ENCODE measurements at regions not wholly inside any gene's neighbourhood (a gene's known extent, or its start where the extent isn't known, plus 50 kb on each side); places are given as distances from the start of the nearest gene placed in this dataset.

DNA sequence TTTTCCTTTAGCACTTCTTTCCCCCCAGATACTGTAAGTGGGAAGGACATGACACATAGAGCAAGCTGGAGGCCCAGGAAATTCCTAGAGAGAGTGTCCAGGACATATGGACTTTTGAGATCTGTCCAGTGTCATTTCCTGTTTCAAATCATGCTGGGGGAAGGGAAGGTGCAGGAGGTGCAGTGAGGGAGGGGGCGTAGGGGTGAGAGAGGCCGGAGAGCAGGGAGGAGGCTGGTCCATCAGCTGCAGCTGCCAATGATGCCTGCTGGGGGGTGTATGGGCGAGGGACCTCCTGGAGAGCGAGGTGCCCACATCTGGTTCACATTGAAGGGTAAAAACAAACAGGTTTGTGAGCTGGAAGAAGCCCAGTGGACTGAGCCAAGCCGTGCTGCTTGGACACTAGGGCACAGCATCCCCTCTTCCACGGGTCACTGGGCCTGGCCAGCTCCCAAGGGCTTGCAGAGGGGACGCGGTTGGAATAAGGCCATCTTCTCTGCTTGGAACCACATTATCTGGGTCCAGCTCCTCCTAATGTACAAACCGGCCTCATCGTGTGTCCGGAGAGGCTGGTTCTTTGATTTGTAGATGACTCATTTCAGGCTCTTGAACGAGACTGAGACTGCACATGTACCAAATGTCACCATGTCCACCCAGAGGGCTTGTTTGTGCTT, 70.4 kb upstream of the SMURF2 start (continued):
- TF ChIP-seq, protein P1, sequence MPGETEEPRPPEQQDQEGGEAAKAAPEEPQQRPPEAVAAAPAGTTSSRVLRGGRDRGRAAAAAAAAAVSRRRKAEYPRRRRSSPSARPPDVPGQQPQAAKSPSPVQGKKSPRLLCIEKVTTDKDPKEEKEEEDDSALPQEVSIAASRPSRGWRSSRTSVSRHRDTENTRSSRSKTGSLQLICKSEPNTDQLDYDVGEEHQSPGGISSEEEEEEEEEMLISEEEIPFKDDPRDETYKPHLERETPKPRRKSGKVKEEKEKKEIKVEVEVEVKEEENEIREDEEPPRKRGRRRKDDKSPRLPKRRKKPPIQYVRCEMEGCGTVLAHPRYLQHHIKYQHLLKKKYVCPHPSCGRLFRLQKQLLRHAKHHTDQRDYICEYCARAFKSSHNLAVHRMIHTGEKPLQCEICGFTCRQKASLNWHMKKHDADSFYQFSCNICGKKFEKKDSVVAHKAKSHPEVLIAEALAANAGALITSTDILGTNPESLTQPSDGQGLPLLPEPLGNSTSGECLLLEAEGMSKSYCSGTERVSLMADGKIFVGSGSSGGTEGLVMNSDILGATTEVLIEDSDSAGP (CRISPR knock-in tag; IDR thresholded peaks at IDR 0.05; ENCODE audit: borderline replicate concordance), result peak; percentile 47; the same call in 1 of the 2 replicates
- TF ChIP-seq ASH2L (IDR thresholded peaks at IDR 0.05; ENCODE audit: insufficient read length, low read depth, low read length) (no peak), ZNF589 (CRISPR knock-in tag; conservative IDR thresholded peaks at IDR 0.05) (no peak), PAF1 (CRISPR knock-in tag; IDR thresholded peaks at IDR 0.05) (no peak), ATF1 (CRISPR knock-in tag; IDR thresholded peaks at IDR 0.05) (no peak), ZFP37 (CRISPR knock-in tag; IDR thresholded peaks at IDR 0.05; ENCODE audit: borderline replicate concordance) (no peak), MIER2 (CRISPR knock-in tag; IDR thresholded peaks at IDR 0.05) (no peak), ZNF232 (CRISPR knock-in tag; IDR thresholded peaks at IDR 0.05; ENCODE audit: borderline replicate concordance) (no peak), ZNF20 (CRISPR knock-in tag; IDR thresholded peaks at IDR 0.05) (no peak), TOE1 (CRISPR knock-in tag; IDR thresholded peaks at IDR 0.05) (no peak), HNRNPUL1 (IDR thresholded peaks at IDR 0.05; ENCODE audit: low read depth, low read length) (no peak), ZNF335 (CRISPR knock-in tag; IDR thresholded peaks at IDR 0.05) (no peak), PAWR (CRISPR knock-in tag; IDR thresholded peaks at IDR 0.05; ENCODE audit: borderline replicate concordance) (no peak)
- TF ChIP-seq, protein P2, sequence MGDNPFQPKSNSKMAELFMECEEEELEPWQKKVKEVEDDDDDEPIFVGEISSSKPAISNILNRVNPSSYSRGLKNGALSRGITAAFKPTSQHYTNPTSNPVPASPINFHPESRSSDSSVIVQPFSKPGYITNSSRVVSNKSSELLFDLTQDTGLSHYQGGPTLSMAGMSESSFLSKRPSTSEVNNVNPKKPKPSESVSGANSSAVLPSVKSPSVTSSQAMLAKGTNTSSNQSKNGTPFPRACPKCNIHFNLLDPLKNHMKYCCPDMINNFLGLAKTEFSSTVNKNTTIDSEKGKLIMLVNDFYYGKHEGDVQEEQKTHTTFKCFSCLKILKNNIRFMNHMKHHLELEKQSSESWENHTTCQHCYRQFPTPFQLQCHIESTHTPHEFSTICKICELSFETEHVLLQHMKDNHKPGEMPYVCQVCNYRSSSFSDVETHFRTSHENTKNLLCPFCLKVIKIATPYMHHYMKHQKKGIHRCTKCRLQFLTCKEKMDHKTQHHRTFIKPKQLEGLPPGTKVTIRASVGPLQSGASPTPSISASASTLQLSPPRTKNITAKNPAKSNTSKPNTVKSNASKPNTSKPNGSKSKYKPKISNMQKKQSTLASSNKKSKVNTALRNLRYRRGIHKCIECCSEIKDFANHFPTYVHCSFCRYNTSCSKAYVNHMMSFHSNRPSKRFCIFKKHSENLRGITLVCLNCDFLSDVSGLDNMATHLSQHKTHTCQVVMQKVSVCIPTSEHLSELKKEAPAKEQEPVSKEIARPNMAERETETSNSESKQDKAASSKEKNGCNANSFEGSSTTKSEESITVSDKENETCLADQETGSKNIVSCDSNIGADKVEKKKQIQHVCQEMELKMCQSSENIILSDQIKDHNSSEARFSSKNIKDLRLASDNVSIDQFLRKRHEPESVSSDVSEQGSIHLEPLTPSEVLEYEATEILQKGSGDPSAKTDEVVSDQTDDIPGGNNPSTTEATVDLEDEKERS (CRISPR knock-in tag; IDR thresholded peaks at IDR 0.05), result 0 out of 2 replicates have a peak, but pooled peaks have one; percentile 35
- TF ChIP-seq, protein P3, sequence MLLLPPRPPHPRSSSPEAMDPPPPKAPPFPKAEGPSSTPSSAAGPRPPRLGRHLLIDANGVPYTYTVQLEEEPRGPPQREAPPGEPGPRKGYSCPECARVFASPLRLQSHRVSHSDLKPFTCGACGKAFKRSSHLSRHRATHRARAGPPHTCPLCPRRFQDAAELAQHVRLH (CRISPR knock-in tag; IDR thresholded peaks at IDR 0.05; ENCODE audit: borderline replicate concordance, low read depth), result no peak
- TF ChIP-seq, protein P4, sequence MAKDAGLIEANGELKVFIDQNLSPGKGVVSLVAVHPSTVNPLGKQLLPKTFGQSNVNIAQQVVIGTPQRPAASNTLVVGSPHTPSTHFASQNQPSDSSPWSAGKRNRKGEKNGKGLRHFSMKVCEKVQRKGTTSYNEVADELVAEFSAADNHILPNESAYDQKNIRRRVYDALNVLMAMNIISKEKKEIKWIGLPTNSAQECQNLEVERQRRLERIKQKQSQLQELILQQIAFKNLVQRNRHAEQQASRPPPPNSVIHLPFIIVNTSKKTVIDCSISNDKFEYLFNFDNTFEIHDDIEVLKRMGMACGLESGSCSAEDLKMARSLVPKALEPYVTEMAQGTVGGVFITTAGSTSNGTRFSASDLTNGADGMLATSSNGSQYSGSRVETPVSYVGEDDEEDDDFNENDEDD (CRISPR knock-in tag; IDR thresholded peaks at IDR 0.05; ENCODE audit: borderline replicate concordance), result no peak
- TF ChIP-seq, protein P5, sequence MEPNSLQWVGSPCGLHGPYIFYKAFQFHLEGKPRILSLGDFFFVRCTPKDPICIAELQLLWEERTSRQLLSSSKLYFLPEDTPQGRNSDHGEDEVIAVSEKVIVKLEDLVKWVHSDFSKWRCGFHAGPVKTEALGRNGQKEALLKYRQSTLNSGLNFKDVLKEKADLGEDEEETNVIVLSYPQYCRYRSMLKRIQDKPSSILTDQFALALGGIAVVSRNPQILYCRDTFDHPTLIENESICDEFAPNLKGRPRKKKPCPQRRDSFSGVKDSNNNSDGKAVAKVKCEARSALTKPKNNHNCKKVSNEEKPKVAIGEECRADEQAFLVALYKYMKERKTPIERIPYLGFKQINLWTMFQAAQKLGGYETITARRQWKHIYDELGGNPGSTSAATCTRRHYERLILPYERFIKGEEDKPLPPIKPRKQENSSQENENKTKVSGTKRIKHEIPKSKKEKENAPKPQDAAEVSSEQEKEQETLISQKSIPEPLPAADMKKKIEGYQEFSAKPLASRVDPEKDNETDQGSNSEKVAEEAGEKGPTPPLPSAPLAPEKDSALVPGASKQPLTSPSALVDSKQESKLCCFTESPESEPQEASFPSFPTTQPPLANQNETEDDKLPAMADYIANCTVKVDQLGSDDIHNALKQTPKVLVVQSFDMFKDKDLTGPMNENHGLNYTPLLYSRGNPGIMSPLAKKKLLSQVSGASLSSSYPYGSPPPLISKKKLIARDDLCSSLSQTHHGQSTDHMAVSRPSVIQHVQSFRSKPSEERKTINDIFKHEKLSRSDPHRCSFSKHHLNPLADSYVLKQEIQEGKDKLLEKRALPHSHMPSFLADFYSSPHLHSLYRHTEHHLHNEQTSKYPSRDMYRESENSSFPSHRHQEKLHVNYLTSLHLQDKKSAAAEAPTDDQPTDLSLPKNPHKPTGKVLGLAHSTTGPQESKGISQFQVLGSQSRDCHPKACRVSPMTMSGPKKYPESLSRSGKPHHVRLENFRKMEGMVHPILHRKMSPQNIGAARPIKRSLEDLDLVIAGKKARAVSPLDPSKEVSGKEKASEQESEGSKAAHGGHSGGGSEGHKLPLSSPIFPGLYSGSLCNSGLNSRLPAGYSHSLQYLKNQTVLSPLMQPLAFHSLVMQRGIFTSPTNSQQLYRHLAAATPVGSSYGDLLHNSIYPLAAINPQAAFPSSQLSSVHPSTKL (CRISPR knock-in tag; IDR thresholded peaks at IDR 0.05), result peak; percentile 39; the same call in 1 of the 2 replicates
- TF ChIP-seq, protein P6, sequence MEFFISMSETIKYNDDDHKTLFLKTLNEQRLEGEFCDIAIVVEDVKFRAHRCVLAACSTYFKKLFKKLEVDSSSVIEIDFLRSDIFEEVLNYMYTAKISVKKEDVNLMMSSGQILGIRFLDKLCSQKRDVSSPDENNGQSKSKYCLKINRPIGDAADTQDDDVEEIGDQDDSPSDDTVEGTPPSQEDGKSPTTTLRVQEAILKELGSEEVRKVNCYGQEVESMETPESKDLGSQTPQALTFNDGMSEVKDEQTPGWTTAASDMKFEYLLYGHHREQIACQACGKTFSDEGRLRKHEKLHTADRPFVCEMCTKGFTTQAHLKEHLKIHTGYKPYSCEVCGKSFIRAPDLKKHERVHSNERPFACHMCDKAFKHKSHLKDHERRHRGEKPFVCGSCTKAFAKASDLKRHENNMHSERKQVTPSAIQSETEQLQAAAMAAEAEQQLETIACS (CRISPR knock-in tag; IDR thresholded peaks at IDR 0.05), result no peak

Measured in HepG2 (cell line).